DOHH2 (cell line): ENCODE measurements at regions not wholly inside any gene's neighbourhood (a gene's known extent, or its start where the extent isn't known, plus 50 kb on each side); places are given as distances from the start of the nearest gene placed in this dataset.

Experiments
- H3F3A ChIP-seq: fragments of 200-600 bp; sonication (generic), shearing (Covaris generic); 2 replicates; pipeline ENCODE4 v1.6.0; 2016; ENCODE audit warnings: antibody characterized with exemption, mild to moderate bottlenecking; ENCODE audit not compliant: control insufficient read depth, insufficient read depth
- H3K27ac ChIP-seq: fragments of 200-600 bp; sonication (generic); 2 replicates; pipeline ENCODE4 v1.5.1; 2014; ENCODE audit warnings: low read depth, mild to moderate bottlenecking, low read length, moderate library complexity
- H3K27me3 ChIP-seq: fragments of 200-600 bp; sonication (generic); 2 replicates; pipeline ENCODE4 v1.6.1; 2014; ENCODE audit warnings: mild to moderate bottlenecking, low read length, mixed read lengths; ENCODE audit not compliant: control insufficient read depth
- H3K36me3 ChIP-seq: fragments of 200-600 bp; sonication (generic); 2 replicates; pipeline ENCODE4 v1.6.1; 2014; ENCODE audit warnings: mild to moderate bottlenecking, low read length, moderate library complexity, mixed read lengths; ENCODE audit not compliant: control insufficient read depth
- H3K4me1 ChIP-seq: fragments of 200-600 bp; sonication (generic); 2 replicates; pipeline ENCODE4 v1.6.1; 2014; ENCODE audit warnings: mild to moderate bottlenecking, low read length, mixed read lengths; ENCODE audit not compliant: control insufficient read depth
- H3K4me2 ChIP-seq: fragments of 200-600 bp; sonication (generic); 2 replicates; pipeline ENCODE4 v1.6.0; 2014; ENCODE audit warnings: mild to moderate bottlenecking, low read length, moderate library complexity
- H3K4me3 ChIP-seq: fragments of 200-600 bp; sonication (generic); 2 replicates; pipeline ENCODE4 v1.5.1; 2014; ENCODE audit warnings: mild to moderate bottlenecking, low read length, mixed read lengths
- H3K79me2 ChIP-seq: fragments of 200-600 bp; sonication (generic); 2 replicates; pipeline ENCODE4 v1.6.1; 2014; ENCODE audit warnings: mild to moderate bottlenecking, low read length, mixed read lengths; ENCODE audit not compliant: control insufficient read depth
- H3K9me2 ChIP-seq: fragments of 200-600 bp; sonication (generic); replicated peaks from 2 replicates; pipeline ENCODE4 v1.6.1; 2014; ENCODE audit warnings: mild to moderate bottlenecking, low read length, mixed read lengths; ENCODE audit not compliant: control insufficient read depth
- H3K9me3 ChIP-seq: fragments of 200-600 bp; sonication (generic); 2 replicates; pipeline ENCODE4 v1.6.1; 2014; ENCODE audit warnings: antibody characterized with exemption, low read length, mixed read lengths; ENCODE audit not compliant: control insufficient read depth, insufficient read depth
- H4K20me1 ChIP-seq: fragments of 200-600 bp; sonication (generic); 2 replicates; pipeline ENCODE4 v1.6.0; 2014; ENCODE audit warnings: low read depth, mild to moderate bottlenecking, antibody characterized with exemption, low read length, moderate library complexity; ENCODE audit not compliant: control insufficient read depth, insufficient read depth
- EZH2phosphoT487 ChIP-seq: fragments of 200-600 bp; sonication (generic); IDR thresholded peaks from 2 replicates; pipeline ENCODE4 v1.6.1; 2017; ENCODE audit warnings: borderline replicate concordance, mild to moderate bottlenecking, antibody characterized with exemption, low read length, moderate library complexity, mixed read lengths
- TF ChIP-seq, protein P1 (sequence below): fragments of 200-600 bp; sonication (generic); IDR thresholded peaks from one replicate; pipeline ENCODE4 v1.5.1; 2014; ENCODE audit warnings: antibody characterized with exemption, mild to moderate bottlenecking, low read depth, low read length; ENCODE audit not compliant: poor library complexity, severe bottlenecking

DNA sequence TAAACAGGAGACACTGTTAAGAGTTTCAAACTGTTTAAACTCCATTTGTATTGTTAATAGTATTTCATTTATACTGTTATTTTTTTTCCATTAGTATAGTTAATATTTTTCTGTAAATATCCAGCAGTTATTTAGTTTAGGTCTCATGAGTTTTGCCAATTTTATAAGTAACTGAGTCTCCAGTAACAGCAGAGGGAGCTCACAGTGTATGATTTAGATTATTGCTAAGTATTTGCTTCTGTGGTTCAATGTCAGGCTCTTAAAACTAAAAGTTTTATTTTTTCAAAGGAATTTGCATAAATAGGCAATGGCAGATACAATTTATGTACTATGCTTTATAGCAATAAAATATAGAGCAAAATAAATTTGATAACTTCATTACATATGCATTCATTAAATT is 209.7 kb downstream of the ATXN7L3B start:
- no peaks in the 10 kb centered on the region for H3K27me3 ChIP-seq
- no peaks in the 10 kb centered on the region for H3K36me3 ChIP-seq
- no peaks in the 10 kb centered on the region for H3K4me1 ChIP-seq
- H3K9me2 ChIP-seq, result no peaks in the 10 kb centered on the region
- TF ChIP-seq, protein P1, sequence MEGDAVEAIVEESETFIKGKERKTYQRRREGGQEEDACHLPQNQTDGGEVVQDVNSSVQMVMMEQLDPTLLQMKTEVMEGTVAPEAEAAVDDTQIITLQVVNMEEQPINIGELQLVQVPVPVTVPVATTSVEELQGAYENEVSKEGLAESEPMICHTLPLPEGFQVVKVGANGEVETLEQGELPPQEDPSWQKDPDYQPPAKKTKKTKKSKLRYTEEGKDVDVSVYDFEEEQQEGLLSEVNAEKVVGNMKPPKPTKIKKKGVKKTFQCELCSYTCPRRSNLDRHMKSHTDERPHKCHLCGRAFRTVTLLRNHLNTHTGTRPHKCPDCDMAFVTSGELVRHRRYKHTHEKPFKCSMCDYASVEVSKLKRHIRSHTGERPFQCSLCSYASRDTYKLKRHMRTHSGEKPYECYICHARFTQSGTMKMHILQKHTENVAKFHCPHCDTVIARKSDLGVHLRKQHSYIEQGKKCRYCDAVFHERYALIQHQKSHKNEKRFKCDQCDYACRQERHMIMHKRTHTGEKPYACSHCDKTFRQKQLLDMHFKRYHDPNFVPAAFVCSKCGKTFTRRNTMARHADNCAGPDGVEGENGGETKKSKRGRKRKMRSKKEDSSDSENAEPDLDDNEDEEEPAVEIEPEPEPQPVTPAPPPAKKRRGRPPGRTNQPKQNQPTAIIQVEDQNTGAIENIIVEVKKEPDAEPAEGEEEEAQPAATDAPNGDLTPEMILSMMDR, result no peak
- no peak for TF ChIP-seq EZH2phosphoT487
- H4K20me1 ChIP-seq, result no peaks in the 10 kb centered on the region
- no peak overlapping the region for H3K4me3 ChIP-seq
- H3K4me2 ChIP-seq, result no peak overlapping the region
- H3K27ac ChIP-seq, result no peak overlapping the region
- no peaks in the 10 kb centered on the region for H3F3A ChIP-seq
- H3K79me2 ChIP-seq, result no peaks in the 10 kb centered on the region
- H3K9me3 ChIP-seq, result no peaks in the 10 kb centered on the region

DNA sequence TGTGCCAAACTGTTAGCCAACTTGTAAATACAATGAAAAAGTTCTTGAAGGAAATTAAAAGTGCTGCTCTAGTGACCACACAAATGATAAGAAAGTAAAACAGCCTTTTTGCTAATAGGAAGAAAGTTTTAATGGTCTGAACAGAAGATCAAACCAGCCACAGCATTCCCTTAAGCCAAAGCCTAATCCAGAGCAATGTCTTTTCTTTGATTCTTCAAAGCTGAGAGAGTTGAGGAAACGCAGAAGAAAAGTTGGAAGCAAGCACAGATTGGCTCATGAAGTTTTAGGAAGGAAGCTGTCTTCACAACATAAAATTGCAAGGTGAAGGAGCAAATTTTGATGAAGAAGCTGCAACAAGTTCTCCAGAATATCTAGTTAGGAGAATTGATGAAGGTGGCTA is 213.8 kb downstream of the ATXN7L3B start:
- Histone ChIP-seq H3K4me1 (no peaks in the 10 kb centered on the region), H3K27ac (no peak overlapping the region), H3K36me3 (no peaks in the 10 kb centered on the region), H3K9me3 (no peaks in the 10 kb centered on the region), H3K4me2 (no peak overlapping the region), H3K9me2 (no peaks in the 10 kb centered on the region), H3K4me3 (no peak overlapping the region), H3F3A (no peaks in the 10 kb centered on the region), H3K79me2 (no peaks in the 10 kb centered on the region), H4K20me1 (no peaks in the 10 kb centered on the region), H3K27me3 (no peaks in the 10 kb centered on the region)
- TF ChIP-seq, protein P1, result no peak
- TF ChIP-seq EZH2phosphoT487, result no peak

DNA sequence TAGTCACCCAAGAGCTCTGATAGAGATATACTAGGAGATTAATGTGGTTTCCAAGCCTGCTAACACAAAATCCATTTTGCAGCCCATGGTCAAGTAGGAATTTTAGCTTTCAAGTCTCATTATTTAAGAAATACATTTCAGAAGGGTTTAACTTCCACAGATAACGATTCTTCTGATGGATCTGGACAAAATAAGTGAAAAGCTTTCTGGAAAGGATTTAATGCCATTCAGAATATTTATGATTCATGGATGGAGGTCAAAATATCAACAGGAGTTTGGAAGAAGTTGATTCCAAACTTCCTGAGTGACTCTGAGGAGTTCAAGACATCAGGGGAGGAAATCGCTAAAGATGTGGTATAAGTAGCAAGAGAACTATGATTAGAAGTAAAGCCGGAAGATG is 214.6 kb downstream of the ATXN7L3B start:
- Histone ChIP-seq H4K20me1 (no peaks in the 10 kb centered on the region), H3K9me3 (no peaks in the 10 kb centered on the region), H3K27me3 (no peaks in the 10 kb centered on the region), H3K27ac (no peak overlapping the region), H3K4me2 (no peak overlapping the region), H3K9me2 (no peaks in the 10 kb centered on the region), H3K4me3 (no peak overlapping the region), H3F3A (no peaks in the 10 kb centered on the region), H3K4me1 (no peaks in the 10 kb centered on the region), H3K79me2 (no peaks in the 10 kb centered on the region), H3K36me3 (no peaks in the 10 kb centered on the region)
- TF ChIP-seq EZH2phosphoT487, result no peak
- TF ChIP-seq, protein P1, result no peak

DNA sequence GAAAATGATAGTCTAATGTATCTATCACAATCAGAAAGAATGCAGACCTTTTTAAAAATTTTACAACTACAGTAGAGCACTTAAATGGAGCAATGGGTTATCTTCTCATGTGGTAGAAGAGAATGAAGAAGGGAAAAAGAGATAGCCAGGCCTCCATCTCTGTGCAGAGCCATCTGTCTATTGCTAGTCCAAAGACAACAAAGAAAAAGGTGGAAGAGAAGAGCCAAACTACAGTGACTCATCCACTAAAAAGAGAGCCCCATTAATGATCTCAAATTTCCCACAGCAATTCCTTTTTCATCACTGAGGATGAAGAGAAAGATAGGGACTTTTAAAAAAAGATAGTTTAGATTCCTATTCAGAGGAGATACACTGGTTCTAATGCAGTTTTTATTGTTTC is 232.9 kb downstream of the ATXN7L3B start:
- Histone ChIP-seq H3K4me2 (no peak overlapping the region), H3K9me3 (no peaks in the 10 kb centered on the region), H4K20me1 (no peaks in the 10 kb centered on the region), H3K4me1 (no peaks in the 10 kb centered on the region), H3K4me3 (no peak overlapping the region), H3K27me3 (no peaks in the 10 kb centered on the region), H3K79me2 (no peaks in the 10 kb centered on the region), H3K9me2 (no peaks in the 10 kb centered on the region), H3F3A (no peaks in the 10 kb centered on the region), H3K27ac (no peak overlapping the region), H3K36me3 (no peaks in the 10 kb centered on the region)
- TF ChIP-seq EZH2phosphoT487, result no peak
- TF ChIP-seq, protein P1, result no peak
